Left hindlimb (tissue), 1 donor: ENCODE measurements at regions not wholly inside any gene's neighbourhood (a gene's known extent, or its start where the extent isn't known, plus 50 kb on each side); places are given as distances from the start of the nearest gene placed in this dataset.

ENCODE experiments used
- DNase-seq: peaks from one replicate; pipeline ENCODE4 v3.0.0-alpha.2; 2018

DNA sequence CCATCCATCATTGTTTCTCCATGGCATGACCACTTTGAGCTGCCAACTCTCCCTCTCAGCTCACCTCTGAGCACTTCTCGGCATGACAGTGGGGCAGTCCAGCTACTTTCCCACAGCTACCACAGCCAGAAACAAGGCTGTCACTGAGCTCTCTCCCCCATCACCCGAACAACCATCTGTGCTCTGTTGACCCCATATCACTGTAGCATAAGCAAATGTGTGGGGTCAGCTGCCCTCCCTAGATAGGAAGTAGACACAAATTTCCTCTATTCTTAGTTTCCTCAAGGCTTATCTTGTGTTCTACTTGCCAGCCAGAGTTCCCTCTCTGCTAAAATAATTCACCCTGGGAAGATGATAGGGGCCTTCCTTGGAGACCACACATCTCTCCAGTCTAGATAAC is 82.6 kb upstream of the FUT8 start:
- DNase-seq = no peak

- no peak for DNase-seq
These were observed 82.1 kb upstream of the FUT8 start for GRCh38 chr14:65330416-65330815.

- DNase-seq = no peak
These were observed 80.9 kb upstream of the FUT8 start for GRCh38 chr14:65331652-65332051.

DNA sequence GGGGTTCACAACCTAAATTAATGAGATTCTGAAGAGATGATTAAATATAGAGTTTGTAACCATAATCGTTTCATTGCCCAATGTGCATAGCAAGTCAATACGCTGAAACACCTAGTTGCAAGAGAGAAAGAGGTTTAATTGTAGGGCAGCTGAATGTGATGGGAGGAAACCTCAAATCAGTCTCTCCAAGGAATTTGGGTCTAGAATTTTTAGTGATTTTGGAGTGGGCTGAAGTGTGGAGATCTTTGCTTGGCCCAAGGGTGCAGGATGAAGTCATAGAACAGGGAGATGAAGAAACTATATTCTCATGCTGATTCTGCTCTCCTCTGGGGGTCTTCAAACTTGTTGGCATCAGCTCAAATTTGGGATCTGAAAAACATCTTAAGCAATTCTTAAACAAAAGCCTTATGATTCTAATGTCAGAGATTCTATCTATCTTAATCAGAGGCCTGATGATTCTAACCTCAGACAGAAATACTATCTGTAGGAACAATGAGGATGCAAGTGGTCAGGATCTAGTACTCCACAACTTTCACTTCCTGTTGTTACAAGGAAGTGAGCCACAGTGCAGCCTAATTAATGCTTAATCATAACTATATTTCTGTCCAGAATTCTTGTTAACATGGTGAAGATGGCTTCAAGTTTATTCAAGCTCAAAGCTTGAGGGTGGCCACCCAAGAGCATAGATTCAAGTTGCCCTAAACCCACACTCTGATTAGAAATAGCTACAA is 80.2 kb upstream of the FUT8 start:
- DNase-seq = no peak

- DNase-seq = peak; percentile 62
These were observed 78.4 kb upstream of the FUT8 start for GRCh38 chr14:65333943-65334687.

GRCh38 chr14:65334765-65335410 is 77.6 kb upstream of the FUT8 start:
- DNase-seq = no peak

DNA sequence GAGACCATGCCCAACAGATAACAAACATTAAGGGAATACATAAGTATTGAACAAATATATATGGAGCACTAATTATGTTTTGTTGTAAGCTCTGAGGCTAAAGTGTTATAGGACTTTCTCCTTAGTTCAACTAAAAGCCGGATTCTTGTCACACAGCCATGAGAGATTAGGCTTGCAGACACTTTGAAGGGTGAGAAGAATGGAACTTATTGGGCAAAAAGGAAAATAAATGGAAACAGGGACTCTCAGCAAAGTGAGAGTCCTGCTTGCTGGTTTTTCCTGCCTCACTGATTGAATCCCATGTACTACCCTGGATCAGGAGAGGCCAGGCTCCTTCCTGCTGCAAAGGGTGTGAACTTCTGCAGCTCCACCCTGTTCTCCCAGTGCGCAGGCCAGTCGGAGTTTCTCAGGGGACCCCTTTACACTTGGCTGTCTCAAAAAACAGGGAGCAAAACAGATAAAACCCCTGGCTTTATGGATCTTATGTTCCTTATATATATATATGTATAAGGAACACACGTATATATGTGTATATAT is 77.1 kb upstream of the FUT8 start:
- no peak for DNase-seq

GRCh38 chr14:65336191-65336591 is 76.3 kb upstream of the FUT8 start:
- DNase-seq = no peak

DNA sequence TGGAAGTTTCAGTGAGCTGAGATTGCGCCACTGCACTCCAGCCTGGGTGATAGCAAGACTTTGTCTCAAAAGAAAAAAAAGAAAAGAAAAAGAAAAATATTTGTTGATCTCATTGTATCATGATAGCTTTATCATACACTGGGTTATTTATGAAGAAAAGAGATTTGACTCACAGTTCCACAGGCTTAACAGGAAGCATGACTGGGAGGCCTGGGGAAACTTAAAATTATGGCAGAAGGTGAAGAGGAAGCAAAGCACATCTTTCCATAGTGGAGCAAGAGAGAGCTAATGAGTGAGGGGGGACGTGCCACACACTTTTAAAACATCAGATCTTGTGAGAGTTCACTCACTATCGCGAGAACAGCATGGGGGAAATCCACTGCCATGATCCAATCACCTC is 72.7 kb upstream of the FUT8 start:
- DNase-seq = no peak

- DNase-seq = no peak
These were observed 68.5 kb upstream of the FUT8 start for GRCh38 chr14:65344011-65344410.

- no peak for DNase-seq
These were observed 67.3 kb upstream of the FUT8 start for GRCh38 chr14:65345266-65345665.

DNA sequence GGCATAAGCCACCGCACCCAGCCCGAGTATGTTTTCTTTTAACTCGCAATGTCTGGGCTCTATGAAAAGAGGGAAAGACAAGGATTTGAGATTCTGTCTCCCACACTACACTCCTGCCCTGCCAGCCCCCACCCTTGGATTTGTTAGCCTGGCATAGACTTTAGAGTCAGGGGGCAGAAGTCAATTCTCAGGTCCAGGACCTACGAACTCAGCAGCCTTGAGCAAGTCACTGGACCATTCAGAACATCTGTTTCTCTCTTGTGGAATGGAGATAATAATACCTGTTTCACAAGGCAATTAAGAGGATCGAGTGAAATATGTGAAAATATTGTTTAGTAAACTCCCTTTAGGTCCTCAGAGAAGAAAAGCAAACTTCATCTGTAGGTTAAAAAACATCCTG is 66.1 kb upstream of the FUT8 start:
- DNase-seq = no peak

- DNase-seq = no peak
These were observed 65.6 kb upstream of the FUT8 start for GRCh38 chr14:65346895-65347294.

DNA sequence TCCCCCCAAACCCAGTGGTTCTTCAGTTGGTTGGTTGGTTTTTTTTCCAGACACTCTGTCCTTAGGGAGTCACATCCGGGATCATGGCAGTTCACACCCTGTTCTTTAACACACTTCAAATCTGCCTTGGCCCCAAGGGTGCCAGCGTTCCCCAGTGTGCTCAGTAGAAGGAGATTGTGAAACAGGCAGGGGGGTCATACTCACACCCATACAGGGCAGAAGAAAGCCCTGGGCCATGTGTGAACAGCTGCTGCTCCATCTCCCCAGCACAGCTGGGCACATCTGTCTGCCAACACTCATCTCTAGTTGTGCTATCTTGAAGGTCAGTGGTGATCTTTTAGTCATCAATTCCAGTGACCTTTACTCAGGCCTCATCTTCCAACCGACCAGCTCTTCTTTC is 64.4 kb upstream of the FUT8 start:
- DNase-seq = no peak

DNA sequence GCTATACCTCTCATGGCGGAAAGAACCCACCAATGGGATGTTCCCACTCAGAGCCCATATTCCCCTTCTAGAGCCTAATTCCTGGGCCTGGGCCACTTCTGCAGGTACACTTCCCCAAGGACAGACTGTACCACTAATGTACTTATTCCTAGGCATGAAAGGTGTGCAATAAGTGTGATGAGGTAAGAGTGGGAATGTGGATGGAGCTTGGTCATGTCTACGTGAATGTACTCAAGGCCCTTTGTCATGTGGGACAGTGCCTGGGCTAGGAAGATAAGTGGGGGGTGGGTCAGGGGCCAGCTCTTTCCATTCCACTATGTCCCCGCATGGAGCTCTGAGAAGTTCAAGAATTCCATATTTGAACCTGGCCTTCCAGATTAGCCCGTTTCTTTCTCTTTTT is 63.4 kb upstream of the FUT8 start:
- no peak for DNase-seq

GRCh38 chr14:65351493-65352194 is 60.9 kb upstream of the FUT8 start:
- no peak for DNase-seq

- no peak for DNase-seq
These were observed 59.5 kb upstream of the FUT8 start for GRCh38 chr14:65352964-65353530.

GRCh38 chr14:65354131-65354530 is 58.4 kb upstream of the FUT8 start:
- DNase-seq = no peak

DNA sequence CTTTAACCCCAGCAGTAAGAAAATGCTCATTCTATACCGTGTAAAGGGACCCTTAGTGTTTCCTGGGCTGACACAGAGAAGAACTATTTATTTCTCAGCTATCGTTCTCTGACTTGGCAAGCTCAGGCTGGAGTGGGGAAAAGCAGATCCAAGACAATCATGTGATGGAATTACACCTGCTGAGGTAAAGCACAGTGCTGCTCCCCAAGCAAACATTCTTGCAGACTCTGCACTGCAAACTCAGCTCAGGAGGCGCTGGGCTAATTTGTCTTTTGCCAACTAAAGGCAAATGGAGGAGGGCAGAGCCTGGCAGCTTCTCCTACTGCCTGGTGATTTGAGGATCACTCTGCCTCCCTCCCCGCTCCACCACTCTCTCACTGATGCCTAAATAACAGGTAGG is 57.8 kb upstream of the FUT8 start:
- DNase-seq = no peak

- no peak for DNase-seq
These were observed 56.1 kb upstream of the FUT8 start for GRCh38 chr14:65356327-65356836.

DNA sequence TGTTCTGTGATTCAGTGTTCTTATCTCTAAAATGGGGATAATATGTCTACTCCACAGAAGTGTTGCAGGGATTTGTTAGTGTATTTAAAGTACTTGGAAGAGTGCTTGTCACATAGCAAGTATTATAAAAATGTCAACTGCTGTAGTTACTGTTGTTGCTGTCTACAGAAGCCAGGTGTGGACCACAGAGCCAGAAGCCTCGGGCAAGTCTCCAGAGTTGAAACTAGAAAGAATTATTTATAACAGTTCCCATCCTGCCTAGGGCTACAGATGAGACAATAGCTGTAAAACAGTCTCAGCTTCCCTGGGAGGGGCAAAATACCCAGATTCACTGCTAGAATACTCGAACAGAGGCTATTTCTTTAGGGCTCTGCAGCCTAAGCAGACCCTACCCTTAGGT is 55.4 kb upstream of the FUT8 start:
- DNase-seq = no peak

DNA sequence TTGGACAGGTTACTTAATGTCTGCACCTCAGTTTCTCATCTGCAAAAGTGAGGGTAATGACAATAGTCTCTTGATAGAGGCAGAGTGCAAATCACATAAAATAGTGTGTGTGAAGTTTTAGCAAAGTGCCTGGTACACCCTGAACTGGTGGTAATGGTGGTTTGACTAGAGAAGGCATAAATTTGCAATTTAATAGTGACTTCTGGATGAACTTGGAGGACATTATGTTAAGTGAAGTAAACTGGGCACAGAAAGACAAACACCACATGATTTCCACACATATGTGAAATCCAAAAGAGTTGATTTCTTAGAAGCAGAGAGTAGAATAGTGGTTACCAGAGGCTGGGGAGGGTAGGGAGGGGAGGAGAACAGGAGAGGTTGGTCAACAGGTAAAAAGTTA is 54.8 kb upstream of the FUT8 start:
- DNase-seq = no peak

GRCh38 chr14:65359503-65359902 is 53.0 kb upstream of the FUT8 start:
- no peak for DNase-seq
